HG02973 (cell line): ENCODE measurements at regions not wholly inside any gene's neighbourhood (a gene's known extent, or its start where the extent isn't known, plus 50 kb on each side); places are given as distances from the start of the nearest gene placed in this dataset.

ENCODE experiments used
- ATAC-seq: cut with Tn5 transposase; IDR thresholded peaks from one replicate; pipeline ENCODE4 v1.9.1; 2021; ENCODE audit warnings: moderate library complexity; ENCODE audit not compliant: unreplicated experiment

DNA sequence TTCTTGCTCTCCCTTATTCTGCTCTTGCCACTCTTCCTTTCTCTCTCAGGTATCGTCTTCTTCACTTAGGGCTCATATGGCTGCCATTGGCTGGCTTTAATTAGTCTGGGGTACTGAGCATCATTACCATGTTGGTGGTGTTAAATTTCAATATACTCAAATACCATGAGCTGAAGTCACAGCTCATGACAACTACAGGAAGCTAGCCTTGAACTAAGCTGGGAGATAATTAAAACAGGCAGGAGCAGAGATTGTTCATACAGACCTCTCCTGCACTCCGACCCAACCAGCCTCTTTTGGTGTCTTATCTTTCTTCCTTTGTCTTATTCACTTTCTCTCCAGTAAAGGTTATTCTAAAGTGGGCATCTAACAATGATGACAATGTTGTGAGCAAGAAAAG, 130.9 kb upstream of the BLID start:
- ATAC-seq = no peak

DNA sequence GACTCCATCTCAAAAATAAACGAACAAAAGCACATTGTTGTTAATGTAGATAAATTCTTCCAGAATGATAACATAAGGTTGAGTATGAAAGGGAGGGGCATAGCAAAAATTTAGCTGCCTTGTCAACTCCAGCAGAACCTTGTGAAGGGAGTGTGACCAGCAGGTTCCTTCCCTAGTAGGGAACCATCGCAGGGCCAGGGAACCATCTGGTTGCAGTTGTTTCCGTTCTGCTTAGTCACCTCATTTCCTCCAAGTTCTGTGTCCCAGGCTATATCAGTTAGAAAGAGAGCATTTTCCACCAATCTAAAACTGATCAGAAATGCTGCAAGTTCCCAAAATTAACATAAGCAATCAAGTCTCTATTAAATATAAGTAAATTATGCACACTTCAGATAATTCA, 126.7 kb upstream of the BLID start:
- ATAC-seq = no peak

DNA sequence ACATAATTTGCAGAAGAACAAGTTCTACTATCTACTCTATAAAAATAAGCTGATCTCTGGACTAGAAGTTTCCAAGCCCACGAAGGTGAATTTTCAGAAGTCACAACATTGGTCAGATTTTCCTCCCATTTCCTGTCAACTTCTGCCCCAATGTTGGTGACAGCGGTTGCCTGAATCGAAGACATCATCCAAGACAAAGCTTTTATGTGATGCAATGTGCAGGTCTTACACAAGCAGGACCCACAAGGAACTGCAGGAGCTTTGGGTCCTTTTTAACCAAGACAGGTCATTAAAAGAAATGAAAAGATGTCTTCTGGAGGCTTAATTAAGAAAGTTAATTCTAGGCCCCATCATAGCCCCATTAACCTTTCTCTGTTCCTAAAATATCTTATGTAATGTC, 125.6 kb upstream of the BLID start:
- no peak for ATAC-seq

DNA sequence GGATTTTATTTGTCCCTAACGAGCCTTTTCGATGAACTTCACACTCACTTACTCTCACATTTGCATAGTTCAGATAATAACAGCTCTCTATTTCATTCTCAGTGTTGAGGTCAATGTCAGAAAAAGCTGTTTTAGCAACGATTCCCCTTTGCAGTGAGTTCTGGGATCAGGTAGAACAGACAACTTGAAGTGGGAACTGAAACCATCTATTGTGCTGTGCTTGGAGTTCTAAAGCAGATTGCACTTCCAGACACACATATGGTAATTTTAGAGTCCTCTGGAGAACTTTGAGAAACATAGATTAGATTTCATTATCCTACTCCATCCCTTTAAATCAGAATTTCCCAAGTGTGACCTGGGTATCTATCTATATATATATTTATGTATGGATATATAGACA, 124.6 kb upstream of the BLID start:
- no peak for ATAC-seq

DNA sequence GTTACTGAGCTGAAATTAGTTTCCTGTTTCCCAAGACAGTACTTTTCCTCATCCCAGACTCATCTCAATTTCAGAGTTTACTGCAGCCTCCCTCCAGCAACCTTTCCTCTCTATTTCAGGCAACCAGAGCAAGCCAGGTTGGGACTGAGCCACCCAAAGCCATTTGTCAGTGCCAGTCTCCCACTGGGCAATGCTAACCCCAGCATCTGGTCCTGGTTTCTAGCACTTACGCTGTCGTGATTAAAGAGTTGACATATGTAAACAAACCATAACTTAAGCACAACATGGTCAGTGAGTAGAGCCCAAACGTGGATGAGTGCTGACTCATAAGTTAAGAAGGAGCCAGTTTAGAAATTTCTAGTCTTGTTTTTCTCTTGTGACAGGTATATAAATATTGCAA, 119.6 kb upstream of the BLID start:
- no peak for ATAC-seq

DNA sequence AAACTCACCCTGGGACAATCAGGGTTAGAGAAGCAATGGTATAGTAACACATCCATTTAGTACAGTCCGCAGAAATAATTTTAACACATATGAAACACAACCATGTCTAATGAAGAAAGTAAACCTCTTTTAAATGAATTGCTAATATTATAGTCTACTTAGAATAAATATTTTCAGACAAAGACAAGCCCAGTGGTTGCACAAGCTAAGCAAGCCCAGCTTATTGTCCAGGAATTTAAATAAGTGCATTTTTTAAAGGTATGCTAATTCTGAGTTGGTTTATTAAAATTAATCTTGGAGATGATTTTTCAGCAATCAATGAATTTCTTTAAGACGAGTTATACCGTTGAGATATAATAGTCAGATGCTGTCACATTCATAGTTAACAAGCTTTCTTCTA, 118.8 kb upstream of the BLID start:
- no peak for ATAC-seq

DNA sequence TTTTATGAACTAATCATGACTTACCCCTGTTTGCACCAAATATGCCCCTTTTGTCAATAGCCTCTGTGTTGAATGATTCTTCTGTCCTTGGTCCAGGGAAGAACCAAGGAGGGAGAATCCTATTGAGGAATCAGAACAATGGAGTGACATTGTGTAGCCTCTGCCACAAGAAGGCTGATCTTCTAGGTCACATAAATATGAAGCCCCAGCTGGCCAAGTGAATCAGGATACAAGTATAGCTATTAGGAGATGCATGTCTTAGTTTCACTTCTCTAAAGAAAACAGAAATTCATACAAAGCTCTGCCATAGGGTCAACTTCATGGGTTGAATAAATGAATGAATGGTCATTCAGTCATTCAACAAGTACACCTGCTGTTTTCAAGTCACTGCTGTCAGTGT, 118.2 kb upstream of the BLID start:
- ATAC-seq = no peak

DNA sequence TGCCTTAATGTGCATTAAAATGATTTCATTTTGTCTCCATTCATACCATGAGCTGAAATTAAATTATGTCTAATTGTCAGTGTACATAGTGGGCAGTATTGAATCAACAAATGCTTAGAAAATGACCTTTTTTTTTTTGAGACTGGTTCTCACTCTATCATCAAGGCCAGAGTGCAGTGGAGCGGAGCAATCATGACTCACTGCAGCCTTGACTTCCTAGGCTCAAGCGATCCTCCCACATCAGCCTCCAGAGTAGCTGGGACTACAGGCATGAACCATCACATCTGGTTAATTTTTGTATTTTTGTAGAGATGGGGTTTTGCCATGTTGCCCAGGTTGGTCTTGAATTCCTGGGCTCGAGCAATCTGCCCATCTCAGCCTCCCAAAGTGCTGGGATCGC, 117.0 kb upstream of the BLID start:
- no peak for ATAC-seq

DNA sequence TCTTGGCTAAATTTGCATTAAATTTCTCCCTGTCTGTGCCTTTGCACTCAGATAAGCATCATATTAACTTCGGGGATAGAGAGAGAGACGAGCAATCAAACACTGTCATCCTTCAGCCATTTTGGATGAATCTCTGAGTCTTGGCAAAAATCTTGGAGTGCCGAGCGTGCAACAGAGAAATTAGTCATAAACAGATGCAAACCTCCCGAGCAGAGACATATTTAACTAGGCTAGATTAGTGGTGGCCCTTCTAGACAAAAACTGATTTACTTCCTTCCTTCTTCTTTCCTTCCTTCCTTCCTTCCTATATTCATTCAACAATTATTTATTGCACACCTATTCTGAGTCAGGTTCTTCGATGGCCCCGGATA, 114.4 kb upstream of the BLID start:
- ATAC-seq = no peak

DNA sequence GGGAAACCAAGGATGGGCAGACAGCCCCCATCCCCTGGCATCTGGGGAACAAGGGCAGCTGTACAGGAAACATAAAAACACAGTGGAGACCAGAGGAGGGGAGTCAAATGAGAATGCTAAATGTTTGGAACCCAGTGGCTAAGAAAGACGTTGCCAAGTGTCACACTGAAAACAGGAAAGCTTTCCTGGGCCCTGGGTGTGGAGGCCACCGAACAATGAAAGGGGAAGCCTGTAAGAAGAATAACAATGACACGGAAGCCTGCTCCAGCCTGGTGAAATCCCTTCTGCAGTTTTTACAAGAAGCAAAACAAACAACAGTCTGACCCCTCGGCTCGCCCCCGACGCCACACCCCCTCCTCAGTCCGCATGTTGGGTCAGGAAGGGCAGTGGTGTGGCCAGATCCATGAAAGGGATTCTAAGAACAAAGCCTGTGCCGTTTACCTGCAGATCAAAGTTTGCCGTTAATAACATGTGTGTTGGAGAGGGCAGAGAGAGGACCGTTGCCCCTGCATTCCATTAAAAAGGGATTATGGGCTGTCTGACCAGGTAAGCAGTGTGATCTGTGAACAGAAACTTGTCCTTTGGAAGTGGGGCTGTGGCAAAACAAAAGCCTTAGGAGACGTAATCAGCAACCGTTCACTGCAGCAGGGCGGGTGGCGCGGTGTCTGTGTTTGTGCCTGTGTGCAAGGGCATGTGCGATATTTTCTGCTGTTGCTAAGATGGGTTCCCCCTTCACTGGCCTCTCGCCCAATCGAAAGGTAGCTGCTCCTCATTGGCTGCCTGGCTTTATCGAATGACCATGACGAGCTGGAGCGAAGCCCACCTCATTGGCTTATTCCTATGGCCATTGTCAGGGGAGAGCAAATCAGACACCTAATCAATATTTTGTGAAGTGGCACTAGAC, 113.7 kb upstream of the BLID start:
- ATAC-seq = no peak

DNA sequence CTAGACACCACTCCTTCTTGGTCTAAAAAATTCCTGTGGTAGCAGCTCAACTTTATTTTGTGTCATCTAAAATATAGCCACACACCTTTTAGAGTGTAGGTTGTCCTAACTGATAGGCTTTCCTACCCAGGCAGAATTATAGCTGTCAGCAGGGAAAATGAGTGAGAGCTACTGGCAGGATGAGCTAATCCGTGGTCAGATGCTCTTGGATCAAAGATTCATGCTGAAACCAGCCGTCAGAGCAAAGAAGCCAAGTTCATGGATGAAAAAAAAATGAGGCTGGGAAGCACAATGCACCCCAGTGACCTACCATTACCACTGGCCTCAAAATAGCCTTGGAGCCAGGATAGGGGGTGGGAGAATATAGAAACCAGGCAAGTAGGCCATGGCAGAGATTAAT, 113.1 kb upstream of the BLID start:
- no peak for ATAC-seq

DNA sequence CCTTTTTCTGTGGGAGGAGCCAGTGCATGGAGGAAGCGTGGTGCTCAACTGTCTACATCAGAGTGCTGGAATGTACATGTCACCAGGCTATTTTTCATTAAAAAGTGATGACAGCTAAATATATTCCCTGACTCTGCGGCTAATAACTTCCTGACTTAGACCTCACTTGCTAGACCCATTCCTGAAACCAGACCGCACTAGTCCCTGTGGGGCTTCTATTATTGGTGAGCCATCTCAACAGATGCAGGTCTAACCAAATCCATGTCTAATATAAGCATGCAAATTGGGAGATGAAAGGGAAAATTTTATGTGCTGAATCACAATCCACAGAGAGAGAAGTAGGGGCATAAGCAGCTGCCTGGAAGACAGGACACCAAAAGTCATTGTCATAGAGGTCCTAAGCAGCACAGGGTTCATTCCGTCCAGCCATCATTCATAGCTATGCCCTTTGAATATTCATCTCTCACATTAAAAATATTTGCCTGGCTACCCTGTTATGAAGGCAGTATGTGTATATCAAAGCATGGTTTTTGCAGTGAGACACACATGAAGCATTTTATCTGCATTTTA, 110.9 kb upstream of the BLID start:
- no peak for ATAC-seq

DNA sequence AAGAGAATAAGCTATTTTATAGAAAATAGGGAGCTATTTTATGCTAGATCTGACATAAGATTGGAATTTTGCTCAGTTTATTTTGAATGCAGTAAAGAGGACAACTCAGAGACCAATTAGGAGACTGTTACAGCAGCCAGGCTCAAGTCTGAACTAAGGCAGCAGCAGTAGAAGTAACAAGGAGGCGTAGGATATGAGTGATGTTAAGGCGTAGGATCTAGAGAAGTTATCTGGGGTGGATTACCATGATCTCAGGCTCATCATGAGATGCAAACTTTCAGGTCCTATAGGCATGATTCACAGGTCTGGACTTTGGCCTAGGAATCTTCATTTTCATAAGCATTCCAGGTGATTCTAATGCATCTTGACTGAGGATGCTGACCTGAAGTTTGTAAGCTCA, 108.9 kb upstream of the BLID start:
- no peak for ATAC-seq

DNA sequence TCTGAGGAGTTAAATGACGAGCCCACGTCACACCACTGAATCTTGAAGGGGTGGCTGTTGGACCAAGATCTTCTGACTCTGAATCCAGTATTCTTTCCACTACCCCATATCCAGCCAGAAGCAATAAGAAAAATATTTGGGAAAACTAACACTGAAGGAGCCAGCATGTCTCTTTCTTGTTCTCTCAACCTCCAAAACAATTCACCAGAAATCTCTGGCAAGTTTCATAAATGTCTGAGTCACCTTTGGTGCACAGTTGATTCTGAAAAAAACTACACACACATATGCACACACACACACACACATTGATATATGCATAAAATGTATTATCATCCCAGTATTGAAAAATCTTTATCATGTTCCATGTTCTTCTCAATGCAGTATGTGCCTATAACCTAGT, 104.3 kb upstream of the BLID start:
- ATAC-seq = no peak

DNA sequence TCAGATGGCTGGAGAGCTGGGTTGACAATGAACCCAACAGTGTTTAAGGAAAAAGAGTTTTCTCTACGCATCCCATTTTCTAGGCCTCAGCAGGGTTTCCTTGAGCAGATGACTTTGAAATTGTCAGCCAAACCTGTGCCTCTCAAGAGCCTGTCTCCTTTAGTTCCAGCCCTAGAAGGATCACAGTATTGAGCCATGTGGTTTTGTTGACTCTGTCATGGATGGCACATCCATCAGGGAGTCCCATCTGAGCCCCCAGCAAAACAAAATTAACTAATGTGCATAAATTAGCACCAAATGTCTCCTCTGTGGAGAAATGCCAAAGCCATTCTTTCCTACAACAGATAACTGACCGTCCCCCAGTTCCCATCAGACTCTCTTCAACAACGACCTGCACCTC, 103.8 kb upstream of the BLID start:
- no peak for ATAC-seq

DNA sequence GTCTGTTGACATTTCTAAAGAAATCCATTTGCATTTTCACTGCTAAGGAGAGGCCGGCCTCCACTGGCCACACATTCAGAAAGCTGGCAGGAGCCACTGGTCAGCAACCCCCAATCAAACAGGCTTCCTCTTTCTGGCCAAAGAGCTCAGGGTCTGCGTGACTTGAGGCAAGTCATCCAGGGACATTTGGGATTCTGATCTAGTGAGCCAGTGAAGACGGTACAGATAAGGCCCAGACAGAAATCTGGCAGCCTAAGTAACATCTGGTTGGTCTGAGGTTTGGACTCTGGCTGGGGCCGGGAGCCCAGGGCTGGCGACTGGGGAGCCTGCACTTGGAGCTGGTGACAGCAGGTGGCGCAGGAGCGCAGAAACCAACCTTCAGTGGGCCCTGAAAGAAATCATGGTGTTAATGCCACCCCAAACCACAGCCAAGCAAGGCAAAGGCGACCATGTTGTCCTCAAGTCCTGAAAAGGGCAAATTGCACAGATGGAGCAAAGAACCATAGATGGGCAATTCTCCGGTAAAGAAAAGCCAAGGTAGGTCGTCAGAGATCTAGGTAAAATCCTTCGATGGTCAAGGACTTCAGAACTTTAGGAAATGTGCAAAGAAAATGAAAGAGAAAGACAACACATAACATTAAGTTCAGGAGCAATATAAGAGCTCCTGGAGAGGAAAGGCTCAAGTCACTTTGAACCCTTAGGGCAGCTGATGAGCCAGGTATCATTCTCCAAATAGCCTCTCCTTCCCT, 99.4 kb upstream of the BLID start:
- peak; percentile 77 for ATAC-seq

DNA sequence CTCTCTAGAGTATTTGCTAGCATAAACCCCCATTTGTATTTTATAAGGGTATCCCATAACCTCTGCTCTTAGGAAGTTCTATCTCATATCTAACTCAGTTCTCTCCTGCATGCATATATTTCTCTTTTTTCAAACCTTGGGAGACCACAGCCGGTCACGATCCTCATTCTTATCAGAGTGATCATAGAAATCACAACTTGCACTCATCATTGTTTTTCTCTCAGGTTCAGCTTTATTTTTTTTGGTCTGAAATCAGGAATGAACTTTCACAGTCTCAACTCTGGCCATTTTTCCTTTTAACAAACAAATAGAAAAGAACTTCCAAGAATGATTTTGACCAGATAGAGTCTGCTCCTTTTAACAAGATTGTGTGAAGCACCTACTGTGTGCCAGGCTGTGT, 98.6 kb upstream of the BLID start:
- no peak for ATAC-seq

DNA sequence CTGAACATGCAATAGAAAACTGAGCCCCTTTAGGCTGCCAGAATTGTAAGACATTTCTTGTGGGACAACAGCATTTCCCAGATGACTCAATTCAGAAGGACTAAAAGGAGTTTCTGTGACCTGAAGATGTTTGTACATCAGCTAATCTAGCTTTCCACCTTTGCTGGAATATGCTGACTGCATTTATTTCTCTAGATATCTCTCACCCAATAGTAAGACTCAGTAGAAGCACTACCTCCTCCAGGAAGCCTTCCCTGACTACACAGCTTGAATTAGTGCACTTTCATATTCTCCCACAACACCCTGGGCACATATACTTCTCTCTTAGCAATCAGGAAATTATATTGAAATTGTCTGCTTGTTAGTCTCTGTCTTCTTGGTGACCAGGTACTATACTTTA, 98.1 kb upstream of the BLID start:
- ATAC-seq = no peak

DNA sequence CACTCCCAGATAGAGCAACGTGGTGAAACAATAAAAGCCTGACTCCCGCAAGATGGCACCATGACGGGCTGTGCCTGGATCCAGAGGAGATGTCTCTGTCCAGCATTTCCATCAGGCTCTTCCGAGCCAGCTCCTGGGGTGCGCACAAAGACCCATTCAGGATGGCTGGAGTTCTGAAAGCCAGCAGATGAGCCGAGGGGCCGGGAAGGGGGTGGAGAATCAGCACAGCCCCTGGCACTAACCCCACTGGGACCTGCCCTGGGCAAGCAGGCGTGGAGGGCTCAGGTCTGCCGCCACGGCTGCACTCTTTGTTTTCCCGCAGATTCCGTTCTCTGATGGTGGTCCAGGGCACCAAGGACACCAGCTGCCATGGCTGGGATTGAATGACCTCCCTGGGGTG, 97.2 kb upstream of the BLID start:
- no peak for ATAC-seq

DNA sequence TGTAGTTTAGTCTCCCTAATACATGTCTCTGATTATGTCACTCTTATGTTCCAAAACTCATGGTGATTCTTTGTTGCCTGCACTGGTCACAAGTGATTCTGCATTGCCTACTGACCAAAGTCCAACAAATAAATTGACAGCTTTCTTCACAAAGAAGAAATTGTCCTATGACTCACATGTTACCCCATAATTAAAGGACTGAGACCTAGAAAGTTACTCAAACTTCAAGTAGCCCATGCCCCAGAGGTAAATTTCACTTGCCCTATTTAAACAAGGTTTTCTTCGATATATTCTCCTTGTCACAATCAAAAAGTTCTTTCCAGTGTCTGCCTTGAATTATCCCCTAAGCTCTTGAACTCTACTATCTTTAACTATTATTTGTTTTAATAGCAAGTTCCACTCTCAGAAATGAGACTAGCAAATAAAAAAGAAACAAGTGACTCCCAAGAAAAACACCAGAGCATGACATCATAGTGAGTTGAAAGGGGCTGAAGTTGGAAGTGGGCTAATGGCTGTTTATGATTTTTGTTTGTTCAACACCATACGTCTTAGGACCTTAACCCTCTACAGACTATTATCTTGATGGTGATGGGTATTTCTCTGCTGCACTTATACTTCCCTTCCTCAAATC, 94.5 kb upstream of the BLID start:
- ATAC-seq = no peak

DNA sequence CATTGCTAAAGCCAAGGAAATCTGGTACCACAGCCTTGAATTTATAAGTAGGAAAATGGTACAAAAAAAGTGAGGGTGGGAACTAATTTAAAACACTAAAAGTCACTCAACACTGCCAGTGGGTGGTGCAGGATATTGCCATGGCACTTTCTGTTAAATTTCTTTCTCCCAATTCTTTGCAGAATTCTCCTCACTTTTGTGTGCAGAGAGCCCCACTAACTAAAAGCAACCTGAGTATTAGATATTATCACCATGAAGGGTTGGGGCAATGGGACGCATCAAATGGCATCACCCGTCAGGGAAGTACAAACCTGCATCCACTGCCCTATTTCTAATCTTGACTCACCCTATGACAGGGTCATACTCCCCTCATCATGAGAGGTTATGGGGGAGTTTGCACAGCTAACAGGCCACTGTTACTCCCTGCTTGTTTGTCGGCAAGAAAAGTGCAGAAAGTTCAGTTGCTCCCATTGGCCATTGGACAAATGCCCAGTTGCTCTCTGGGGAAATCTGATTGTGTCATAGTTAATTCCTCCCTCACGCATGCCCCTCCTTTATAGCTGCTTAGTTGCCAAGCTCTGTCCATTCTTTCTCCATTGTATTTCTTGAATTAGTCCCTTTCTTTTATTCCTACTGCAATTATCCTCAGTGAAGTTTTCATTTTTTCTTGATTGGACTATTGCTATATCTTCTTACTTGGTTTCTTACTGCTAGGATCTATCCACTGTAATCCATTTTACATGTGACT, 93.8 kb upstream of the BLID start:
- no peak for ATAC-seq
